GM19023 (cell line): ENCODE measurements at regions not wholly inside any gene's neighbourhood (a gene's known extent, or its start where the extent isn't known, plus 50 kb on each side); places are given as distances from the start of the nearest gene placed in this dataset.

Experiments used
- ATAC-seq: cut with Tn5 transposase; IDR thresholded peaks from one replicate; pipeline ENCODE4 v1.9.1; 2021; ENCODE audit warnings: mild to moderate bottlenecking, moderate library complexity; ENCODE audit not compliant: unreplicated experiment

DNA sequence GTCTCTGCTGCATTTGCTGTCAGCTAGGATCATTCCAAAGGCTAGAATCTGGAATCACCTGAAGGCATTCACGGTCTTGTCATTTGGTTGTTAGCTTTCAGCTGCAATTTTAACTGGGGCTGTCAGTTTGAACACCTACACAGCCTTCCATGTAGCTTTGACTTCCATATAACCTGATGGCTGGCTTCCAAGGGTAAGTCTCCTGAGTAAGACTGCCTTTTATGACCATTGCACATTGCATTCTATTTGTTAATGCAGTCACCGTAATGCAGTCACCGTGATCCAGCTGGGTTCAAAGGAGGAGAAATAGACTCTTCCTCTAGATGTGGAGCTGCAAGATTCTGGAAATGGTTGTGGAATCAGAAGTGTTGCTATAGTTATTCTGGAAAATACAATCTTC, 1284.2 kb downstream of the ADGRL3 start:
- ATAC-seq, result no peak

DNA sequence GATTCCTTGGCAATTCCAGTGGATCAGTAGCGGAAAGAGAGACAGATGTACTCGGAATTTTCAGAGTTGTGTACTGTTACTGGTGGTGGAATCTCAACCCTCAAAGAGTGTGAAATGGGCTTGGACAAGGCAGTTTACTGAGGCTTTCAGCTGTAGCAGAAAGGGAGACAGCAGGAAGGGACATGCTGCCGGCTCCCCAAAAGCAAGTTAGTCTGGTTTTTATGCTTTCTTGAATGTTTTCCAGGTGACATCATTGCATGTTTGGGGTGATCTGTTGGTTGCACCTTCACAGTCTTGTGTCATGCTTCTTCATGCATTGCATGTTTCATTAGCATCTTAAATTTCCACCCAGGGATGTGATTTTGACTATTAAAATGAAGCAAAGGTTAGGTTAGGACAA, 1282.2 kb downstream of the ADGRL3 start:
- no peak for ATAC-seq

DNA sequence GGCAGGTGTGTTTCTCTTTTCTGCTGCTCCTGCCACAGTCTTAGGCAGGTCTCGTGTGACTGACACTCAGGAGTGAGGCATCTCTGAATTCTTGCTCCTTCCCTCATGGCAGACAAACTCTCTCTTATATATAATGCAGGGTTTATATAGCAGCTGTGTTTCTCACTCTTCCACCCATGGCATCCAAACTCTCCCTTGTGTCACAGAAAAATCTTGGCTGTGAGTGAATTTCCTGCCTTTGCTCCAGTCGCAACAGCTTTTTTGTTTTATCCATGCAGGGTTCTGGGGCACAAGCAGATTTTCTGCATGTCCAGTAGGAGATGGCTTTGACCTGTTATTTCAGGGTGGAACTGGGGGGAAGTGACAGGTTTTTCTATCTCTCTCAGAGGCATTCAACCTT, 1275.5 kb downstream of the ADGRL3 start:
- ATAC-seq, result no peak

DNA sequence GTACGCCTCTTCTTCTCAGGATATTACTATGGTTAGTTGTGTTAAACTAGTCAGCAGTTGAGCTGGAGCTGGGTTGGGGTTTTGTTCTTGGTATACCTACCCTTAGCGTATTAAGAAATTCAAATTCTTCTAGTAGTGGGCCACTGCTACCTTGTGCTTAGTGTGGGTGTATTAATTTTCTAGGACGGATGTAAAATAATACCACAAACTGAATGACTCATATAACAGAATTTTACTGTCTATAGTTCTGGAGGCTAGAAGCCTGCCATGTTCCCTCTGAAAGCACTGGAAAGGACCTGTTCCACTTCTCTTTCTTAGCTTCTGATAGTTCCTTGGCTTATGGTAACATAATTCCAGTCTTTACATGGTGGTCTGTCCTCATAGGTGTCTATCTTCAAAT, 1274.7 kb downstream of the ADGRL3 start:
- no peak for ATAC-seq

DNA sequence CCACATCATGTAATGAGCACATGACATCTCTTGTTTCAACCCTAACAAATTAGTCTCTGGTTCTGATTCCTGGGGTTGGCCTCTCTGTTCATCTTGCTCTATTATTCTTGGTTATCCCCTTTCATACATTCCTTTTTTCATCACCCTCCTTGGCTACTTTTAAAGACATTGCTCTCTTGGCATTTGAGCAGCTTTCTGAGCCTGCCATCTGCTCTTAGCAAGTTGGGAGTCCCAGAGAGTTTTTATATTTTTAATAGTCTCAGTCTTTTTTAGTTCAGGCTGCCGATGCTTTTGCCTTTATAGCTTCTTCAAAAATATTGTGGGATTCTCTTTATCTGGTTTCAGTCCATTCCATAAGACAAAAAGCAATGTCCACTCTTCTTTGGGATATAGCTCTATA, 1270.9 kb downstream of the ADGRL3 start:
- no peak for ATAC-seq

DNA sequence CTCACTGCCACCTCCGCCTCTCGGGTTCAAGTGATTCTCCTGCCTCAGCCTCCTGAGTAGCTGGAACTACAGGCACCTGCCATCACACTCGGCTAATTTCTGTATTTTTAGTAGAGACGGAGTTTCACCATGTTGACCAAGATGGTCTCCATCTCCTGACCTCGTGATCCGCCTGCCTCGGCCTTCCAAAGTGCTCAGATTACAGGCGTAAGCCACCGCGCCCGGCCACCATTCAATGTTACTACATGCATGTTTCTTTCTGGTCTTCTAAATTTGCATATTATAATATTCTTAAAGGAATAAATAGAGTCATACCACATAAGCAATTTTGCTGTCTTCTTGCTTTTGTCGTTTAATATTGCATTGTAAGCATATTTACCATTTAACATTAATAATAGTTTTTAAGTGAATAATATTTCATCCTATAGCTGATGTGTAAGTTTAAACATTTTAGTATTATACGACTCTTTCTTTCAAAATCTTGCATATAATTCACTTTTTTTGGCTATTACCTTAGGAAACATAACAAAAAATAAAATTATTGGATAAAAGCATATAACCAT, 1270.4 kb downstream of the ADGRL3 start:
- ATAC-seq, result no peak

DNA sequence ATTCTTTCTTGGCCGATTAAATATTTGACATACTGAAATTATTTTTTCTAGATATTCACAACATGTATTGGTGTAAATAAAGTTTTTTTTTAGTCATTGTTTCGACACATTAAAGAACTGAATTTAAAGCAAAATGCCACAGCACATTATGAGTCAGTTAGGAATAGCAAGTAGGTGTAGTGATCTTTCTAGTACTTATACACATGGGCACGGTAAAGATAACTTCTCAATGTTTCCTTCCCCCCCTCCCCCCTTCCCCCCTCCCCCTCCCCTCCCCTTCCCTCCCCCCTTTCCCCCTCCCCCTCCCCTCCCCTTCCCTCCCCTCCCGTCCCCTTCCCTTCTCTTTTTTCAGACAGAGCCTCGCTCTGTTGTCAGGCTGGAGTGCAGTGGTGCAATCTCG, 1269.9 kb downstream of the ADGRL3 start:
- no peak for ATAC-seq

DNA sequence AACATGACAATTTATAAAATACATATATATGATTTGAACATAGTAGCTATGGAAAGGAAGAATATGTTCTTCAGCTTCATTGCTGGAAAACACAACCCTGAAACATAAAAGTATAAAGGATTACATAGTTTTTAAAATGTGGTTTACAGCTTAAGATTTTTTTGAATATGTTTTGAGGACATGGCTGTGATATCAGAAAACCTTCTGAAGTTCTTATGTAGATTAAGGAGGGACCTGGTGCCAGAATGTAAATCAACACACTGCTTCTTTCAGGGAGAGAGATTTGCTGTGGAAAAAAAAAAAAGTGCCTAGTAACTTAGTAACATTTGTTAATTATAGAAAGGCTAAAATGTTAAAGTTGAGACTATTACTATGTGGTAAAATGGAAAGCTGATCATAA, 1261.8 kb downstream of the ADGRL3 start:
- no peak for ATAC-seq

DNA sequence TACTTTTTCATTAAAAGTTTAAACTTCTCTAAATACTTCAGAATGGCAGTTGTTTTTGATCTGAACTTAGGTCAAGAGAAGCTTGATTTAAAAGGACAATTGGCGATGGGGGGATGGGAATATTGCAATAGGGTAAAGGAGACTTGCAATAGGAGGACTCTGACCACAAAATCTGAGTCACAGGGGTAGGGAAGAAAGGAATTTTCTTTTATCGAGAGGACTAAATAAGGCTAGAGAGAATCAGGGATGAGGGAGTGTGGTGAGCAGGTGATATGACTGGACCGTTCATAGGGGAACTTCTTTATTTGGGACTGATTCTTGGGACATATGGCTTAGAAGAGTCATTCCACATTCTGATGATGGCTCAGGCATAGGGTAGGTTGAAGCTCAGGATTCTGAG, 1260.2 kb downstream of the ADGRL3 start:
- ATAC-seq, result no peak

DNA sequence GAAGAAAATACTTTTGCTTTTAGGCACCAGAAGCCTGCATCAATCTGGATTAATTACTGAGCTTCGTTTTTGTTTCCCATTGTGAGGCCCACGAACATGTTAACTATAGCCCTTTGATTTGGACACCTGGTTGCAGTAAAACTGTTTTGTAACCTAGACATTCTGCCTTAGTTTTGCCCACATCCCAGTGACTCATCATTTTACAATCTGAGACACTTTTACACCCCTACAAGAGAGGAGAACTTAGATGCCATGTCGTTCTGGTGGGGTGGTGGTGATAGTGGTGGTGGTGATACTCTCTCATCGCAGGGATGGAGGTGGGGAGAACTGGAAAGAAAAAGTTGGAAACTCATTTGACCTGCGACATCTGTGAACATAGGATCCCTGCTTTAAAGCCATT, 1257.2 kb downstream of the ADGRL3 start:
- no peak for ATAC-seq

DNA sequence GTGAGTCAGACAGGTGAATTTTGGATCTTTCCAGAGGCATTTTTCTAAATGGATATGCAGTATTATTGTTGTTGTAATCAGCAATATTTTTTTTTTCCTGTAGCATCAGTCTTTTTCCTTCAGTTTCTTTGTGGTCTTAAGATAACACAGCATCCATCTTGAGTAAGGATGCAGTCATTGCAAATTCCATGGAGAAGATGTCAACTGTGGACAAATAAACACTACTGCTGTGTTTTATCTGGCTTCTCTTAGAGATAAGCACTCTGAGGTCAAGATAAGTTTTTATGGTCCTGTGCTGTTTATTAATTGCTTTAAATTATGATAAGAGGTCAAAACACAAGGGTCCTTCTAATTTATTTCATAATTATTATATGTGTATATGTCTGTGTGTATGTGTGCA, 1255.7 kb downstream of the ADGRL3 start:
- ATAC-seq, result no peak

DNA sequence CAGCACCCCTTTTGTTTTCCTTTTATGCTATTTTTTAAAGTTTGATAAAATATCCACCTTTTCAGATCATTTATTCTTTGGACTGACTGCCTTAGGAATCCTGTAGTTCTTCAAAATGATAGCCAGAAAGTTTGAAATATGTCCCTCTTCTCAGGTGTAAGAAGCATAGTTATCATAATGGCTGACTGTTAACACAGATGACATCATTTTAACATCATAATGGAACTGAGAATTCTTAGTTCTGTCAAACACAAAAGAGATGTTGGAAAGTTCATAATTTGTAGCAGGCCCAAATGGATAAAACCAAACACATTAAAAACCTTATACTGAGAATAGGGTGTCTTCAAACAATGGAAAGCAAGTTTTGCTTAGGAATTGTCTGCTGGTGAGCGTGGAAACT, 1254.4 kb downstream of the ADGRL3 start:
- ATAC-seq, result no peak

DNA sequence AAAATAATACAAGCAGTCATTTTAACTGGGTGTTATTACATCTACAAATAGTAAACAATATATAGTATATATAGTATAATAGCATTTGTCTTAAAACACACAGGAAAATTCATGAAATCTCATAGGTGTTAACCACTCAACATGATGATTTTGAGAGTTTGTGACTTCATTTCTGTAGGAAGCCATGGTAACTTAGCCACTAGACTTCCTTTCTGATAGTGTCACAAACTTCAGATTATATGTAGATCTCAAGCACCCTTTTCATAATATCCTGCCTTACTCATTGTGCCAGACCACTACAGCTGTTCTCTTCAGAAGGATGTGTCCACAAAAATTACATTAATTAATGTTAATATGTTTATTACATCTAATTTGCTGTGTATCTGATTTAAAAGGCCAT, 1250.6 kb downstream of the ADGRL3 start:
- no peak for ATAC-seq

DNA sequence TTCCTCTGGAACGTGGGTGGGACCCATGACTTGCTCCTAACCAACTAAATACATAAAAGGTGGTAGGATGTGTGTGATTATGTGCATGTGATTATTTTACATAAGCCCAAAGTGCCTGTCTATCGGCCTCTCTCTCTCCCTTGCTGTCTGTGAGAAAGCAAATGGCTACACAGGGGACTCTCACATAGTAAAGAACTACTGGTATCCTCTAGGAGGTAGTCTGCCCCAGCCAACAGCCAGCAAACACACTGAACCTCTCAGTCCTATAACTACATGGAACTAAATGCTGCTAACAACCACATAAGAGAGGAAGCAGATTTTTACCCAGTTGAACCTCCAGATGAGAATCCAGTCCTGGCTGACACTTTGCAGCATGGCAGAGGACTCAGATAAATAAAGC, 1249.4 kb downstream of the ADGRL3 start:
- no peak for ATAC-seq

DNA sequence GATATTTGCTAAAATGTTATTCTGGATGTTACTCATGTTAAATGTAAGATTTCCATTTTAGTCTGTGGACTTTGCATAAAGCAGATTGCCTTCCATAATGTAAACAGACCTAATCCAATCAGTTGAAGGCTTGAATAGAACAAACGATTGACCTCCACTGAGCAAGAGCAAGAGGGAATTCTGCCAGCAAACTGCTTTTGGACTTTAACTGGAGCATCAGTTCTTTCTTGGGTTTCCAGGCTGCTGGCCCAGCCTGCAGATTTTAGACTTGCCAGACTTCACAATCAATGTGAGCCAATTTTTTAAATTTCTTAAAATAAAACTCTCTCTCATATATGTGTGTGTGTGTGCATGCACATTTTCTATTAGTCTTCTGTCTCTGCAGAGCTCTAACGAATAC, 1248.8 kb downstream of the ADGRL3 start:
- no peak for ATAC-seq

DNA sequence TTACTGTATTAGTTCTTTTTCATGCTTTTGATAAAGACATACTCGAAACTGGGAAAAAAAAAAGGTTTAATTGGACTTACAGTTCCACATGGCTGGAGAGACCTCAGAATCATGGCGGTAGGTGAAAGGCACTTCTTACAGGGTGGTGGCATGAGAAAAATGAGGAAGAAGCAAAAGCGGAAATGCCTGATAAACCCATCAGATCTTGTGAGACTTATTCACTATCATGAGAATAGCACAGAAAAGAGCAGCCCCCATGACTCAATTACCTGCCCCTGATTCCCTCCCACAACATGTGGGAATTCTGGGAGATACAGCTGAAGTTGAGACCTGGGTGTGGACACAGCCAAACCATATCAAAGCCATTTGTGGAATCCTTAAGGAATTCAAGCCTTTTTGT, 1238.9 kb downstream of the ADGRL3 start:
- ATAC-seq, result no peak

DNA sequence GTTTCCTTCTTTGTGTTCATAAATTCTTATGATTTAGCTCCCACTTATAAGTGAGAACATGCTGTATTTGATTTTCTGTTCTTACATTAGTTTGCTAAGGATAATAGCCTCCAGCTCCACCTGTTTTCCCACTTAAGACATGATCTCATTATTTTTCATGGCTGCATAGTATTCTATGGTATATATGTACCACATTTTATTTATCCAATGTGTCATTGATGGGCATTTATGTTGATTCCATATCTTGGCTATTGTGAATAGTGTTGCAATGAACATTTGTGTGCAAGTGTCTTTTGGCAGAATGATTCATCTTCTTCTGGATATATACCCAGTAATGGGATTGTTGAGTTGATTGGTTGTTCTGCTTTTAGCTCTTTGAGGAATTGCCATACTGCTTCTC, 1234.8 kb downstream of the ADGRL3 start:
- no peak for ATAC-seq

DNA sequence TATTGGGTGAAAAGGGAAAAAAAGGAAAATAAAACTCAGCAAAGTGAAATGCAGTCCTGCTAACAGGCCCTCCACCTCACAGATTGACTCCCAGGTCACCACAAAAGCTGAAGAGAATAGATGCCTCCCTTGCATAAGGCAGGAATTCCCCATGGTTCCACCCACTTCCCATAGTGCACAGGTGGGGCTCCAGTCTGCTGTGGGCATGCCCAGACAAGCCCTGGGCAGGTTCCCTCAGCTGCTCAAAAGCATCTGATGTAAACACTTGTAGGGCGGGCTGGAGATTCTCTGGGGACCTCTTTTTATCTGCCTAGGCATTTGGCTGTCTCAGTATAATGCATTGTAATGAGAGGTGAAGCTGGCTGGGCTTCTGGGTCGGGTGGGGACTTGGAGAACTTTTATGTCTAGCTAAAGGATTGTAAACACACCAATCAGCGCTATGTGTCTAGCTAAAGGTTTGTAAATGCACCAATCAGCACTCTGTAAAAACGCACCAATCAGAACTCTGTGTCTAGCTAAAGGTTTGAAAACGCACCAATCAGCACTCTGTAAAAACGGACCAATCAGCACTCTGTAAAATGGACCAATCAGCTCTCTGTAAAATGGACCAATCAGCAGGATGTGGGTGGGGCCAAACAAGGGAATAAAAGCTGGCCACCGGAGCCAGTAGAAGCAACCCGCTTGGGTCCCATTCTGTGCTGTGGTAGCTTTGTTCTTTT, 1231.5 kb downstream of the ADGRL3 start:
- peak; percentile 60 for ATAC-seq

DNA sequence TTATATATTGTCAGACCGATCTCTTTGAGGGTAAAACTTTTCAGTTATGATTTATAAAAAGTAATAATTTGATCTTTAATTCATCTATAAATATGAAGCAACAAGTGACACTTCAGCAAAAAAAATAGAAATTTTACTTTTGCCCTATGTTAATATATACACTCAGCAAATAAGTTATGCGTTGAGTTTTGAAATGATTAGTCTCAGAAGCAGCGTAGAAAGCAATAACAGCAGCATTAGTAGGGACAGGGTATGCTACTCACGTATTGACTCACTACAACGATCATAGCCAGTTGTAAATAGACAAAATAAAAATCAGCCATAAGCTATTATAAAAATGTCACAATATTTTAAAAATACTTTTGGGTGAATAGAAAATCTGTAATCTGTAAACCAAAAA, 1229.2 kb downstream of the ADGRL3 start:
- ATAC-seq, result no peak

DNA sequence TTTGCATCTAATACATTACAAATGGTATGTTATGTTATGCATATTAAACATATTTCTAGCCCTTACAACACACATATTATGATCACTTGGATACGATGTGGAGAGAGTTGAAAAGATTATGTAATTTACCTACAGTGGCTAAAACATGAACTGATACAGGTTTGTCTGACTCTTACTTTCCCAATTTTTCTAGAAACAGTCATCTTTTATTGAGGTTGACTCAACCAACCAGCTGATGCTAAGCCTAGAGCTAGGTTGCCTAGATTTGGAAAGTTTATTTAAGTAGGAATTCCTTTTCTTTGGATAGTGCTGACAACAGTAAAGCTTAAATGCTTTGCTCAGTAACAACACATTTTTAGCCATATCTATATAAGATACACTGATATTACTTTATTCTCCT, 1215.1 kb downstream of the ADGRL3 start:
- no peak for ATAC-seq

DNA sequence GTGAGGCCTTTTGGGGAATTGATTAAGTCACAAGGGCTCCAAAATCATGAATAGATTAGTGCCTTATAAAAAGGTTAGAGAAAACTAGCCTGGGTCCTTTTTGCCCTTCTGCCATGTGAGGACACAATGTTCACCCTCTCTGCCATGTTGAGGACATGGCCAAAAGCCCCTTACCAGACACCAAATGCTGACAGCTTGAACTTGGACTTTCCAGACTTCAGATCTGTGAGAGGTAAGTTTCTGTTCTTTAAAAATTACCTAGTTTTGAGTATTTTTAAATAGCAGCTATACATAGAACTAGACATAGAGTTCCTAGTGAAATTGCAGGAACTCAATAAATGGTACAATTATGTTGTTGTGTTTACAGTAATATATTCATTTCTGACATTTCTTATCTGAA, 1214.4 kb downstream of the ADGRL3 start:
- ATAC-seq, result no peak

DNA sequence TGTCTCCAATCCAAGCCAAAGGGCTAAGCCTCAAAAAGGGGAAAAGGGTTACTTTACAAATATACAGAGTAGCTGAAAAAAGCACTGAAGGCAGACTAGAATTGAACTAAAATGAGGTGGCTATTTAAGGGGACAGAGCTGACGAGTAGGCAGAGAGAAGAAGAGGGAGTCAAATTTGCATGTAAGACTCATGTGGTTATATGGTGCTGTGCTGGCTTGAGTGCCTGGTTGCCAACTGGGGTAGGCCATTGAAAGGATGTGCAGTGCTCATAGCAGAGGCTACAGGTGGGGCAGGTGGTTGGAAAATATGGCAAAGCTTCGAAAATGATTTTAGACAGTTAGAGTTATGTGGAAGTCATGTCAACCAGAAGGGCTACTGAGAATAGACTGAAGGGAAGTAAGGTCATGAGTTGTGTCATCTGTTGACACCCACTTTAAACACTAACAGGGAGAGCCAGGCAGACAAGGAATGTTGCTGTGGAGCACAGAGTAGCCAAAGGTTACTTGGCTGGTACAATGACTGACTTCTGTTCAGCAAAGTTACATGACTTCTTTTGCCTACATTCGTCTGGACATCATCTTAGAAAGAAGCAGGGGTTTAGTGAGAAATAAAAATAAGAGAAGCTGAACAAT, 1210.4 kb downstream of the ADGRL3 start:
- no peak for ATAC-seq

DNA sequence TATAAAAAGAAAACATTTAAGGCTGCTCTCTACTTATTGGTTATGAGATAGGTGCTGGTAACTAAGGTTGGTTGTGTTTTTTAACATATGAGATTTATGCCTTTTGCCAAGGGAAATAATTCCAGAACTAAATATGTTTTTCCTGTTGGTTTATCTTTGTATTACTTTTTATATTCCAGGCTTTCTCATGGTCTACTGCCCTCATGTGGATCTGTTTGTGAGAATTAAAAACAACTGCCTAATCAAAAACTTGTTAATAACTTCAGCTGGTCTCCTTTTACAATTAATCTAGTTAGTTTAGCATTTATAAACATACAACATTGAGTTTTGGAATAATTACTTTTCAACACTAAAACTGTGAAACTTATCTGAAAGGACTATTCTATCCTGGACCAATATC, 1208.3 kb downstream of the ADGRL3 start:
- no peak for ATAC-seq
